ENCODE measurements at regions not wholly inside any gene's neighbourhood (a gene's known extent, or its start where the extent isn't known, plus 50 kb on each side); places are given as distances from the start of the nearest gene placed in this dataset.
A peak's percentile ranks its signal among the peaks of the same experiment; 100 is the strongest.

DNA sequence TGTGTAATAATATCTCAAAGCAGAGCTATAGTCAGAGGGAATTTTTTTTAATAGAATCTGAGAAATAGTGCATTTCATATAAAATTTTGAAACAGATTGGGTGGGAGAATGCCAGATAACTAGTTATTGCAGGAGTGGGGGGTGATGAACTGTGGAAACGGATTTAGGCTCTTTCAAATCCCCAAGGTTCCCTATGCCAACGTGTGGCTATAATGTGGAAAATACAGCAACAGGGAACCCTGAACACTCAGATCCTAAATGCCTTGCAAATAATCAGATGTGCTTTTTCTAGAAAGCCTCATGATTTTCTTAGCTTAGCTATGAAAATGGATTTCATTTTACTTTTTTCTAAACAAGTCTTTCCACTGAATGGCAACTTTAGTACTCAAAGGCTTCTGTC, 180.5 kb upstream of the DMAC1 start:
- TF ChIP-seq POLR2A (IDR thresholded peaks at IDR 0.05) = no peak
- TF ChIP-seq, protein P1, sequence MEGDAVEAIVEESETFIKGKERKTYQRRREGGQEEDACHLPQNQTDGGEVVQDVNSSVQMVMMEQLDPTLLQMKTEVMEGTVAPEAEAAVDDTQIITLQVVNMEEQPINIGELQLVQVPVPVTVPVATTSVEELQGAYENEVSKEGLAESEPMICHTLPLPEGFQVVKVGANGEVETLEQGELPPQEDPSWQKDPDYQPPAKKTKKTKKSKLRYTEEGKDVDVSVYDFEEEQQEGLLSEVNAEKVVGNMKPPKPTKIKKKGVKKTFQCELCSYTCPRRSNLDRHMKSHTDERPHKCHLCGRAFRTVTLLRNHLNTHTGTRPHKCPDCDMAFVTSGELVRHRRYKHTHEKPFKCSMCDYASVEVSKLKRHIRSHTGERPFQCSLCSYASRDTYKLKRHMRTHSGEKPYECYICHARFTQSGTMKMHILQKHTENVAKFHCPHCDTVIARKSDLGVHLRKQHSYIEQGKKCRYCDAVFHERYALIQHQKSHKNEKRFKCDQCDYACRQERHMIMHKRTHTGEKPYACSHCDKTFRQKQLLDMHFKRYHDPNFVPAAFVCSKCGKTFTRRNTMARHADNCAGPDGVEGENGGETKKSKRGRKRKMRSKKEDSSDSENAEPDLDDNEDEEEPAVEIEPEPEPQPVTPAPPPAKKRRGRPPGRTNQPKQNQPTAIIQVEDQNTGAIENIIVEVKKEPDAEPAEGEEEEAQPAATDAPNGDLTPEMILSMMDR (IDR thresholded peaks at IDR 0.05) = no peak
- Histone ChIP-seq H3K27me3 (no peaks in the 10 kb centered on the region), H3K4me1 (no peaks in the 10 kb centered on the region), H3K9me3 (no peaks in the 10 kb centered on the region), H3K36me3 (no peaks in the 10 kb centered on the region), H3K4me3 (no peak overlapping the region), H3K27ac (no peak overlapping the region)
- 74 to 76% methylated on average over 2 of the region's 2 CpGs for WGBS, 2 donors
- no peak for DNase-seq
- intact Hi-C loops (cut with DNase I) = no loop called here

GRCh38 chr9:7979611-7980010, 180.0 kb upstream of the DMAC1 start:
- no peaks in the 10 kb centered on the region for H3K4me1 ChIP-seq
- no peak overlapping the region for H3K27ac ChIP-seq
- no peaks in the 10 kb centered on the region for H3K9me3 ChIP-seq
- no peak for TF ChIP-seq POLR2A (IDR thresholded peaks at IDR 0.05)
- TF ChIP-seq, protein P1 (IDR thresholded peaks at IDR 0.05) = no peak
- intact Hi-C loops (cut with DNase I) = no loop called here
- DNase-seq = no peak
- no peaks in the 10 kb centered on the region for H3K36me3 ChIP-seq
- H3K4me3 ChIP-seq = no peak overlapping the region
- H3K27me3 ChIP-seq = no peaks in the 10 kb centered on the region
- 79 to 86% methylated on average over 5 of the region's 5 CpGs for WGBS, 2 donors

DNA sequence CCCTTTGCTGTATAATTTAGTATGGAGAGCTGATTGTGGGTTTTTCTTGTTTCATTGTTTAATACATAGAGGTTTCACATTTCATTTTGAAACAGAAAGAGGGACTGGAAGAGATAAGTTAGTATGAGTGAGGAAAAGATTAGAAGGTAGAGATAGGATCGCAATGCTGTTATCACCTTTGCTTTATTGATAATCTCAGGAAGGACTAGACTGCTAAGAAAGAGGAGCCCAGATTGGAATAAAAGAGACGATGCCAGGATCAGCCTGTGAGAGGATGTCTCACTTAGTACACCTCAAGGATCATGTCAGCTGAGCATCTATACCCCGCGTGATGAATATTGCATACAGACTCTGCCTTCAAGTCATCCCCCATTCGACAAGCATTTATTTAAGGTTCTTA, 178.0 kb upstream of the DMAC1 start:
- 79 to 90% methylated on average over 5 of the region's 5 CpGs for WGBS, 2 donors
- no peak for TF ChIP-seq POLR2A (IDR thresholded peaks at IDR 0.05)
- TF ChIP-seq, protein P1 (IDR thresholded peaks at IDR 0.05) = no peak
- Histone ChIP-seq H3K4me3 (no peak overlapping the region), H3K27me3 (no peaks in the 10 kb centered on the region), H3K4me1 (no peaks in the 10 kb centered on the region), H3K36me3 (no peaks in the 10 kb centered on the region), H3K27ac (no peak overlapping the region), H3K9me3 (no peaks in the 10 kb centered on the region)
- DNase-seq = no peak
- intact Hi-C loops (cut with DNase I) = no loop called here

DNA sequence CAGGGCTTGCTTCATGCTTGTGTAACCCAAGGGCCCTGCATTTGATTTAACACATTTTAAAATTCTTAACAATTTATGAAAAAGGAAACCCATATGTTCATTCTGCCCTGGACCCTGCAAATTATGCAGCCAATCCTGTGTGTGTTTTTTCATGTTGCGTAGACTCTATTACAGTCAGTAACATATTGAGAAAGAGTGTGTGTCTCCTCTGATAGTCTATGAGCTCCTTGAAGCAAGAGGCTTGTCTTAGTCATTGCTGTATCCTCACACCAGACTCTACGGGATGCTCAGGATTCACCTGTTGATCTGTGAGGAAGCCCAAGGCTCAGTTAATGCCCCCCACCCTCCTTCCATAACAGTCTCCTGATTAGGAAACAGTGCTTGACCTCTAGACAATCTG, 177.3 kb upstream of the DMAC1 start:
- WGBS, 2 donors = 80 to 91% methylated on average over 2 of the region's 2 CpGs
- TF ChIP-seq POLR2A (IDR thresholded peaks at IDR 0.05) = no peak
- TF ChIP-seq, protein P1 (IDR thresholded peaks at IDR 0.05) = no peak
- Histone ChIP-seq H3K27me3 (no peaks in the 10 kb centered on the region), H3K9me3 (no peaks in the 10 kb centered on the region), H3K27ac (no peak overlapping the region), H3K4me3 (no peak overlapping the region), H3K36me3 (no peaks in the 10 kb centered on the region), H3K4me1 (no peaks in the 10 kb centered on the region)
- no peak for DNase-seq
- intact Hi-C loops (cut with DNase I) = no loop called here

- intact Hi-C loops (cut with DNase I) = no loop called here
- no peaks in the 10 kb centered on the region for H3K36me3 ChIP-seq
- no peak overlapping the region for H3K27ac ChIP-seq
- 49 to 66% methylated on average over 4 of the region's 4 CpGs for WGBS, 2 donors
- no peak overlapping the region for H3K4me3 ChIP-seq
- no peak for TF ChIP-seq POLR2A (IDR thresholded peaks at IDR 0.05)
- TF ChIP-seq, protein P1 (IDR thresholded peaks at IDR 0.05) = no peak
- H3K27me3 ChIP-seq = no peaks in the 10 kb centered on the region
- DNase-seq = peak; percentile 3
- no peaks in the 10 kb centered on the region for H3K9me3 ChIP-seq
- H3K4me1 ChIP-seq = no peaks in the 10 kb centered on the region
Measured at GRCh38 chr9:7976167-7976755, 176.7 kb upstream of the DMAC1 start.
